OCI-LY7 (cell line): ENCODE measurements at regions not wholly inside any gene's neighbourhood (a gene's known extent, or its start where the extent isn't known, plus 50 kb on each side); places are given as distances from the start of the nearest gene placed in this dataset.
"Not testable (repeated sequence)": the region's sequence is repeated elsewhere in the genome, so short reads cannot be mapped to it uniquely, and the experiment has no call there.

Experiments used
- CTCF ChIP-seq: fragments of 200-600 bp; sonication (generic); conservative IDR thresholded peaks from 2 replicates; pipeline ENCODE4 v1.5.1; 2014; ENCODE audit warnings: mild to moderate bottlenecking, antibody characterized with exemption, low read length, moderate library complexity, mixed read lengths
- EZH2phosphoT487 ChIP-seq: fragments of 200-600 bp; sonication (generic); IDR thresholded peaks from 2 replicates; pipeline ENCODE4 v1.6.1; 2018; ENCODE audit warnings: low read depth, borderline replicate concordance, mild to moderate bottlenecking, mixed run types, antibody characterized with exemption, low read length, moderate library complexity, mixed read lengths

DNA sequence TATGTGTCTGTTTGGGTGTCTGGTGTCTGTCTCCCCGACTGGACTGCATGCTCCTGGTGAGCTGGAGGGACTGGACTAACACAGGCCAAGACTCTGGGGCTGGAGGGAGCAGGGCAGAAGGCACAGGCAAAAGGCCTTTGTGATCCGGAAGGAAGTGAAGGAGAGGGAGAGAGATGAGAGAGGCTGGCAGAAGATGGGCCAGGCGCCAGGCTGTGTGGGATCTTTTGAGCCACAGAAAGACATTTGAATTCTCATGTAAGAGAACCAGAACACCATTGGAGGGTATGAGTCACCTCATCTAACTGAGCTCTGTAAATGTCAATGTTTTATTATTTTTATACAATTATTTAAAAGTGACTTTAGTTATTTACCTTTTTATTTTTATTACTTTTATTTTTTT lies 152.3 kb upstream of the CCZ1B start:
- not testable (repeated sequence) for TF ChIP-seq CTCF, EZH2phosphoT487
